ENCODE measurements at regions not wholly inside any gene's neighbourhood (a gene's known extent, or its start where the extent isn't known, plus 50 kb on each side); places are given as distances from the start of the nearest gene placed in this dataset.

DNA sequence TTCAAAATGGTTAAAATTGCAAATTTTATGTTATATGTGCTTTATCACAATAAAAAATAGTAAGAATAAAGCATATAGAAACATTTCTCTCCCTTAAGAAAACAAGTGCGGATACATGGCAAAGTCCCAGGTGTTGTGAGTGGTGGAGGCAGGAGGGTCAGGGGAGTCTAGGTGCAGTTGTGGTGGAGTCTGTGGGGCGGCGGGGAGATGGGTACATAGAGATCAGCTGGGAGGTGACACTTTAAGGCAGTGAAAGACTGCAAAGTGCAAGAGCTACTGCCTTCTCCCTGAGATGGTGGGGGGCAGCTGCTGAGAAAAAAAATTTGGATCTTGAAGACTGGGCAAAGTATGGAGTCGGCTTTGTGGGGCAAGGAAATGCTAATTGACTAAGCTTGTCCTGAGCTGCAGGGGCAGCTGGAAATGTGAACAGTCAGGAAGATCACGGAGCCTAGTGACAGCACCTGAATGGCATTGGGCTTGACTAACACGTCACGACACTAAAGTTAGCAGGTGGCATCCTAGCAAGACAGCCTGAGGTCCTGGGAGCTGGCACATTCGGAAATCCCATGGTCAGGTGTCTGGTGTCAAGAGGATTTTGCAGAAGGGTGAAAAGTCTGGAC lies 72.9 kb upstream of the IRS2 start:
- DNase-seq (ENCODE audit: low read depth): no peak

DNA sequence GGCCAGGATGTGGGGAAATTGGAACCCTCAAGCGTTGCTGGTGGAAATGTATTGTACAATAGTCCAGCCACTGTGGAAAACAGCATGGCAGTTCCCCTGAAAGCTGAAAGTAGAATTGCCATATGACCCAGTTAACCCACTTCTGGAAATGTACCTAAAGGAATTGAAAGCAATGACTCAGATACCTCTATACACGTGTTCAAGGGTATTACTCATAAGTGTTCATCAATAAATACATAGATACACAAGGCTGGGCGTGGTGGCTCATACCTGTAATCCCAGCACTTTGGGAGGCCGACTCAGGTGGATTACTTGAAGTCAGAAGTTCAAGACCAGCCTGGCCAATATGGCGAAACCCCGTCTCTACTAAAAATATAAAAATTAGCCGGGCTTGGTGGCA lies 71.9 kb upstream of the IRS2 start:
- no peak for DNase-seq (ENCODE audit: low read depth)

DNA sequence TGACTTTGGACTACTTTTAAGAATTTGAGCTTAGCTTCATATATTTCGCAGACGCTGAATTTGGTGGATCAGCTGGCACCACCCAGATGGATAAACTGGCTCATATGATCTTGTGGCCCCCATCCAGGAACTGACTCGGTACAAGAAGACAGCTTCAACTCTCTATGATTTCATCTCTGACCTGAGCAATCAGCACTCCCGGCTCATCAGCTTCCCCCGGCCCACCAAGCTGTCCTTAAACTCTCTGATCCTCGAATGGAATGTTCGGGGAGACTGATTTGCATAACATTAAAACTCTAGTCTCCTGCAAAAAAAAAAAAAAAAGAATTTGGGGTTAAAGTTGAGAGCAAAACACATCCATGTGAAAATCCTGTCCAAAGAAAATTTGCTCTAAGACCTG lies 71.4 kb upstream of the IRS2 start:
- DNase-seq (ENCODE audit: low read depth): no peak

DNA sequence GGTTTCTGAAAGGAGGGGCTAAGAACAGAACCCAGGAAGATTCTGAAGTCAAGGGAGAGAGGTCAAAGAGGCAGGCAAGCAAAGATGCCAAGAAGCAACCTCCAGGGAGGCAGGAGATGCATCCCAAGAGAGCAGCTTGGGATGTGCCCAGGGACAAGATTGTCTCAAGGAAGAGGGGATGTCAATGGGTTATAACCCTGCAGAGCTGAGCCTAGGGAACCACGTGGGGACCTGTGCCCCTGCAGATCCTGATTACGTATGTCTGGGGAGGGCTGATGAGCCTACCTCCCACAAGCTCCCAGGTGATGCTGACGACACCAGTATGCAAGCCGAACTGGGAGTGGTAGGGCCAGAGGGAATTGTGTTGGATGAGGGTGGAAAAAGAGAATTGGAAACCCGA lies 70.9 kb upstream of the IRS2 start:
- DNase-seq (ENCODE audit: low read depth): no peak

DNA sequence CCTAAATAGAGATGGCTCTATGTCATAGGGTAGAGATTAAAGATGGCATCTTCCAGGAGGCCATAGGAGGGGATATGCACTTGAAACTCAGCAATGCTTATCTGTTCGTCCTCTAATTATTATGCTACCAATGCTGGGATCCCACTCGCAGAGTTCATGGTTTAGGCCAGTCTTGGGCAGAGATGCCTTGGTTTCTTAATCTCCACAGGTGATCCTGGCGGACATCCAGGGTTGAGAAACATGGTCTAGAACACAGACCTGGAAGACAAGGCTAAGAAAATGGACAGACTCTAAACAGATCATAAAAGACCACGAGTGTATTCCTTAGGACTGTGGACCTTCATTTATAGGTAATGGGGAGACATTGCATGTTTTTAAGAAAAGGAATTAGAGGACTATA lies 70.0 kb upstream of the IRS2 start:
- DNase-seq (ENCODE audit: low read depth): no peak

DNA sequence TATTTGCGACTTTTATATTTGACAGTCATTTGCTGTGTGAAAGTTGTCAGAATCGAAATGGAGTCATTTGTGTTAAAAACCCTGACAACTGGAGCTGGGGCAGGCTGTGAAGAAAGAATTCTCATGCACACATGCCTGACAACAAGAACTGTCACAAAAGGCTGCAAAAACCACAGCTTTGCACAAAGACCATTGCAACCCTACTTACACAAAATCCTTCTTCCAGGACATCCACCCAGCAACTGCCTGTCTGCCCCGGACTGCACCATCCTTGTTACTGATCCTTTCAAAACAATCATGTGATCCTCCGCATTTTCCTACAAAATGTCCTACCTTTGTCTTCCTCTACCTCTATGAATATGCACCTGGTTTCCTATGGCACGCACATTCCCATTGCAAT lies 66.8 kb upstream of the IRS2 start:
- no peak for DNase-seq (ENCODE audit: low read depth)

DNA sequence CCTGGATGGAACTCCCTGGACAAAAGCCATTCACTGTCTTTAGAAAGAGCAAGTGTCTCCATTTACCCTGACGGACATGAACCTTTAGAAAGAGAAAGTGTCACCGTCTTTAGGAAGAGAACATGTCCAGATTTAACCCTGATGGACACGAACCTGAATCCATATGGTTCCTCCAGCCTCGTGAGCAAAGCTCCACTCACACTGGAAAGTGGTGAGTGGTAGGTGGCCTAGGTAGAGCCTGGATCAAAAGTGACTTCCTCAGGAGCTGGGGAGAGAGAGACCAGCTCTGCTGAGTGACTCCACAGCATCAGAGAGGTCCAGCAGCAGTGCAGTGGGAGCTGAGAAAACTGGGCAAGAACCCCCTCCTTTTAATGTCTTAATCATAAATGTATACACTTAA lies 59.8 kb upstream of the IRS2 start:
- DNase-seq (ENCODE audit: low read depth): no peak

DNA sequence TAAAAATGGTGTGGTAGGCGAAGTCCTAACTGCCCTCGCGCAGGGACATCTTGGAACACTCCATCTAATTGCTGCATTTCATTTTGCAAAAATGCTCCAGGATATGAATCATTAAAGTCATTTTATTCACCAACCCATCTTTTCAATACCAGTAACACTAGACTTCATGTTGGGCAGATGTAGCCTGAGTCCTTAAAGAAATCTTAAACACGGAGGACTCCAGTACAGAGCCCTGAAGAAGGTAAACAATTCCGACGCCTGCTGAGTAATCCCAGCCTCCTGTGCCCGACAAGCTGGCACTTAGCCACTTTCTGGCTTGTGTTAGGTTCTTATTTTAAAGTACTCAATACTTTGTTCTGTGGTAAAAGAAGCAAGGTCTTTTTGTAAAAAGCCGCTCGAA lies 58.0 kb upstream of the IRS2 start:
- peak; percentile 45 for DNase-seq (ENCODE audit: low read depth)

DNA sequence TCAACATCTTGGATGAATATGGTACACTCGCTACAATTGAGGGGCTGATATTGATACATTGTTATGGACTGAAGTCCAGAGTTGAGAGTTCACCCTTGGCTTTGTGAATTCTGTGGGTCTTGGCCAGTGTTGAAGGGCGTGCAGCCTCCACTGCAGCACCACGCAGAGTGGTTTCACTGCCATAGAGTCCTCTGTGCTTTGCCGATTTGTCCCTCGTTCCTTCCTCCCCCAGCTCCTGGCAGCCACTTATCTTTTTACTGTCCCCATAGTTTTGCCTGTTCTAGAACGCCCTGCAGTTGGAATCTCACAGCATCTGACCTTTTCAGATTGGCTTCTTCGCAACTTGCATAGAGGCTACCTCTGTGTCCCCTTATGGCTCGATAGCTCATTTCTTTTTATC lies 57.3 kb upstream of the IRS2 start:
- DNase-seq (ENCODE audit: low read depth): no peak

DNA sequence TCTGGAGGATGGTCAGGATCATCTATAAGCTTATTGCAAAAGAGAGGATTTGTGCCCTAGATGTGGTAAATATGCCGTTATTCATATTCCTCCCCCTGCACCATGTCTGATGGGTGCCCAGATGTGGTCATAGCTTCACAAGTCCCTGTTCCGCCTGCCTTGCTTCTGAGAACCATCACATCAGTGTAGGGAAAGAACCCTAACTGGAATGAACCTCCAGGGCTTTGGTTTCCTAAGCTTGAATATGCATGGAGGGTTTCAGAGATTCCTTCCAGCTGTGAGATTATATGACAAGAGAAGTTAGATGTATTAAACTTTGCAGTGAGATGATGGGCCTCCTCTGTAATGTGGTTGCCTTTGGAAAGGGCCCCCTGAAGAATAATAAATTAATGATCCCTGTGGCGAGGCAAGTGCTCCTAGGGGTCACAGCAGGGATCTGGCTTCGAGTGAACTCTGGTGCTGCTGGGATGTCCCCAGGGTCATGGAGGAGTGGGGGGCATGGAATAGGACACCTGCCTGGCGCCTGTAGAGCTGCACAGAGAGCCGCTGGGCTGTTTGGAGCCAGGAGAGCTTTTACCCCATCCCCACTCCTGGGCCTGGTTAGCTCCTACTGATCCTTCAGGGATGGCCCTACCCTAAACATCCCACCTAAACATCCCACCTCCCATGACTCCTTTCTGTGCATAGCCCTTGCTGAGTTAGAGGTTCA lies 56.0 kb upstream of the IRS2 start:
- DNase-seq (ENCODE audit: low read depth): peak; percentile 35

DNA sequence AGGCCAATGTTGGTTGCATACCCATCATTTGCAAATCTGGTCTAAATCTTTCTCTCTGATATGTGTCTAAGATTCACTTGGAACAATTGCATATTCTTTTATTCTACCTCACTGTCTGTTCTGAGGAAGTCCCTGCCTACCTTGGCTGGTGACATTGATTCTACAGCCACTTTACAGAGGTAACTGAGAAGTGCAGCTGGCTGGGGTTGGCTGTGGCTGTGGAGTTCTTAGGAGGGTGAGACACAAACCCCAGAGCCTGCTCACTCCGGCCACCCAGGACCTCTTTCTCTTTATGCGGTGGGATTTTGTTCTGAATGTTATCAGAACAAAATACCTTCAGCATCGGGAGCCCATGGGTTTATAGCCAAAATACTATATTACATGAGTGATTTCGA lies 54.5 kb upstream of the IRS2 start:
- no peak for DNase-seq (ENCODE audit: low read depth)

DNA sequence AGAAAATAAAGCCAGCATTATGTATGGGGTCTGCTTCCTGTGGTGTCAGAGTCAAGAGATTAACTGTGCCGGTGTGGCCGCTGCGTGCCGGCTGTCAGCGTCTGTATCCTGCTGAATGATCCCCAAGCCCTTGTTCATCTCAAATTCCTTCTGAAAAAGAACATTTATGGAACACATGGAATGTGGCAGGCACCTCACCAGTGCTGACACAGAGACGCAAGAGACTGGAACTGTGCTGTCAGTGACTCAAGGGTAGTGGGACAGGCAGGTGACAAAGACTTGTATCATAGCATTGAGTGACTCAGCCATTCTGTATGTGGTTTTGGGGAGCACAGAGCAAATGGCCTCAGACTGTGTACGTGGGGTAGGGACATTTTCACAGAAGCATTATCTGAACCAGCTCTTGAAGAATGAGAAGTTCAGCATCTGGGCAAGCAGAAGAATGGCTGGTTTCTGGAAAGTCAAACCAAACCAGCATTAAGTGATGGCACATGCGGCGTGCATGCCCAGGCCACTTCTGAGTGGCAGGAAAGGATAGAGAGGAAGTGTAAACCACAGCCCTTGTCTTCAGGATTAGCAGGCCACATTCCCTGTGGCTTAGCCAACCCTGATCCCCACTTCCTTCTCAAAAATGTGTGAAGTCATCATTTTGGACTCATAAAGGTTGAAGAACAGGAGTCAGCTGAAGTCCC lies 54.0 kb upstream of the IRS2 start:
- peak; percentile 76 for DNase-seq (ENCODE audit: low read depth)

DNA sequence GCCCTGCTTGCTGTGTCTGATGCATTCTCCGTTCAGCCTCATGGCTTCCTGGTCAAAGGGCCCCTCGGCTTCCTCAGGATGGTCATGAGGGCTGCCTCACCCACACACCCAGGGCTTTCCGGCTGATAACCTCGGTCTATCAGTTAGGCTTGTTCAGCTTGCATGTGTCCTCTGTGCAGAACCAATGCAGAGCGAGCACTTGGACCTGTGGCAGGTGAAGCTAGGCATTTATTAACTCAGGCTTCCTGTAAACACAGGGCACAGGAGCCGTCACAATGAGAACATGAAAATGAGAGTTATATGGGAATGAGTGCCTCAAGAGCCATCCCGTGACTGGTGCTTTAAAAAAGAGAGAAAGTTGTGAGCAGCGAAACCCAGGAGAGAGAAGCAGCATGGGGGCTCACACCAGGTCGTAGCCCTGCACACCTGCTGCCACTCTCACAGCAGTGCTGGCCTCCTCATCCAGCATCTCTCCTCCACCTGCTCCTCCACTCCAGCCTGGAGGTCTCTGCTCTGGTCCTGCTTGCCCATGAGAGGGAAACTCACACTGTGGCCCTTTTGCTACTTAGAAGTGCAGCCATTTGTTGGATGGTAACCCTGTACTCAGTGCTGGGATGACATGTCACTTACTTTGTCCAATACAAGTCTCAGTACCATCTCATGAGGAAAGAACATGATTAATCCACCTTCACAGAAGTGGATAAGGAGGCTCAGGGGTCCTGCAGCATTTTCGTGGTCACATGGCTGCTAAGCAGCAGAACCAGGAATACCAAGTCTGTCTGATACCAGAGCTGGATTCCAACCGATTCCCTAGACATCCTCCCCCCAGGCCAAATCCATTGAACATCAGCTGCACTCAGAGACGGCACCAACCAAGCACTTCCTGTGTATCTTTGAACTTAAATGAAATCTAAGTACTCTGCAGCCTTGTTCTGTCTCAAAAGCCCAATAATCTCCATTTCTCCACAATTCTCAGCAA lies 50.5 kb upstream of the IRS2 start:
- DNase-seq (ENCODE audit: low read depth): no peak

Data from amniotic epithelial cell (primary cell).